OCI-LY1 (cell line): ENCODE measurements at regions not wholly inside any gene's neighbourhood (a gene's known extent, or its start where the extent isn't known, plus 50 kb on each side); places are given as distances from the start of the nearest gene placed in this dataset.

Experiments used
- H2AFZ ChIP-seq: fragments of 200-600 bp; sonication (generic), shearing (Covaris generic); 2 replicates; pipeline ENCODE4 v1.6.0; 2014; ENCODE audit warnings: antibody characterized with exemption, mild to moderate bottlenecking, low read length
- H3F3A ChIP-seq: fragments of 200-600 bp; sonication (generic), shearing (Covaris generic); 2 replicates; pipeline ENCODE4 v1.6.0; 2014; ENCODE audit warnings: mild to moderate bottlenecking, antibody characterized with exemption, low read length, moderate library complexity; ENCODE audit not compliant: insufficient read depth
- H3K27ac ChIP-seq: fragments of 200-600 bp; sonication (generic); 2 replicates; pipeline ENCODE4 v1.5.1; 2014; ENCODE audit warnings: low read length, mixed run types, mild to moderate bottlenecking, low read depth; ENCODE audit not compliant: poor library complexity, severe bottlenecking
- H3K27me3 ChIP-seq: fragments of 200-600 bp; sonication (generic); 2 replicates; pipeline ENCODE4 v1.6.0; 2014; ENCODE audit warnings: antibody characterized with exemption, mild to moderate bottlenecking, low read length, moderate library complexity; ENCODE audit not compliant: insufficient read depth
- H3K36me3 ChIP-seq: fragments of 200-600 bp; sonication (generic); 2 replicates; pipeline ENCODE4 v1.6.1; 2014; ENCODE audit warnings: mild to moderate bottlenecking, antibody characterized with exemption, low read length, moderate library complexity, mixed read lengths; ENCODE audit not compliant: insufficient read depth
- H3K4me1 ChIP-seq: fragments of 200-600 bp; sonication (generic); 2 replicates; pipeline ENCODE4 v1.5.1; 2014; ENCODE audit warnings: mild to moderate bottlenecking, low read length, moderate library complexity; ENCODE audit not compliant: insufficient read depth, severe bottlenecking
- H3K4me2 ChIP-seq: fragments of 200-600 bp; sonication (generic), shearing (Covaris generic); 2 replicates; pipeline ENCODE4 v1.6.1; 2014; ENCODE audit warnings: low read length
- H3K4me3 ChIP-seq: fragments of 200-600 bp; sonication (generic); 2 replicates; pipeline ENCODE4 v1.5.1; 2014; ENCODE audit warnings: low read length, low read depth, mild to moderate bottlenecking, mixed read lengths; ENCODE audit not compliant: poor library complexity, severe bottlenecking
- H3K79me2 ChIP-seq: fragments of 200-600 bp; shearing (Covaris generic); 2 replicates; pipeline ENCODE4 v1.6.1; 2016; ENCODE audit warnings: mixed run types, low read length, mixed read lengths; ENCODE audit not compliant: insufficient read depth
- H3K9ac ChIP-seq: fragments of 200-600 bp; sonication (generic), shearing (Covaris generic); 2 replicates; pipeline ENCODE4 v1.6.1; 2014; ENCODE audit warnings: mild to moderate bottlenecking, low read length, mixed read lengths
- H3K9me2 ChIP-seq: fragments of 200-600 bp; sonication (generic), shearing (Covaris generic); 2 replicates; pipeline ENCODE4 v1.6.1; 2014; ENCODE audit warnings: low read depth, mild to moderate bottlenecking, low read length, mixed read lengths
- H3K9me3 ChIP-seq: fragments of 200-600 bp; shearing (Covaris generic); 2 replicates; pipeline ENCODE4 v1.6.1; 2014; ENCODE audit warnings: low read length, mixed read lengths
- H4K20me1 ChIP-seq: fragments of 200-600 bp; sonication (generic), shearing (Covaris generic); 2 replicates; pipeline ENCODE4 v1.6.0; 2016; ENCODE audit warnings: mild to moderate bottlenecking, low read length; ENCODE audit not compliant: insufficient read depth
- CTCF ChIP-seq: fragments of 200-600 bp; sonication (generic), shearing (Covaris generic); IDR thresholded peaks from 2 replicates; pipeline ENCODE4 v1.5.1; 2017; ENCODE audit warnings: mild to moderate bottlenecking, antibody characterized with exemption, low read length, moderate library complexity, mixed read lengths
- EZH2 ChIP-seq: fragments of 200-600 bp; sonication (generic), shearing (Covaris generic); IDR thresholded peaks from 2 replicates; pipeline ENCODE4 v1.8.0; 2017; ENCODE audit warnings: borderline replicate concordance, mixed run types, mild to moderate bottlenecking, antibody characterized with exemption, low read length, moderate library complexity, mixed read lengths

GRCh38 chr14:28496364-28496763 lies 270.2 kb upstream of the FOXG1 start:
- Histone ChIP-seq H3K4me3 (no peak overlapping the region), H2AFZ (no peak overlapping the region), H3K79me2 (no peaks in the 10 kb centered on the region), H3K4me2 (no peak overlapping the region), H3K4me1 (no peaks in the 10 kb centered on the region), H4K20me1 (no peaks in the 10 kb centered on the region), H3K9me2 (no peaks in the 10 kb centered on the region), H3K27ac (no peak overlapping the region), H3F3A (no peaks in the 10 kb centered on the region), H3K27me3 (no peaks in the 10 kb centered on the region), H3K9ac (no peak overlapping the region), H3K9me3 (no peaks in the 10 kb centered on the region), H3K36me3 (no peaks in the 10 kb centered on the region)
- TF ChIP-seq EZH2 (no peak), CTCF (no peak)

- Histone ChIP-seq H3K9me2 (no peaks in the 10 kb centered on the region), H3K4me3 (no peak overlapping the region), H3K79me2 (no peaks in the 10 kb centered on the region), H3K9ac (no peak overlapping the region), H4K20me1 (no peaks in the 10 kb centered on the region), H3K9me3 (no peaks in the 10 kb centered on the region), H3K27ac (no peak overlapping the region), H2AFZ (no peak overlapping the region), H3F3A (no peaks in the 10 kb centered on the region), H3K4me1 (no peaks in the 10 kb centered on the region), H3K36me3 (no peaks in the 10 kb centered on the region), H3K4me2 (no peak overlapping the region), H3K27me3 (no peaks in the 10 kb centered on the region)
- TF ChIP-seq EZH2 = no peak
- no peak for TF ChIP-seq CTCF
These were observed 264.1 kb upstream of the FOXG1 start for GRCh38 chr14:28502517-28502916.

- Histone ChIP-seq H4K20me1 (no peaks in the 10 kb centered on the region), H3K9ac (no peak overlapping the region), H3F3A (no peaks in the 10 kb centered on the region), H3K4me1 (no peaks in the 10 kb centered on the region), H2AFZ (no peak overlapping the region), H3K4me2 (no peak overlapping the region), H3K27ac (no peak overlapping the region), H3K27me3 (no peaks in the 10 kb centered on the region), H3K4me3 (no peak overlapping the region), H3K9me3 (no peaks in the 10 kb centered on the region), H3K9me2 (no peaks in the 10 kb centered on the region), H3K36me3 (no peaks in the 10 kb centered on the region), H3K79me2 (no peaks in the 10 kb centered on the region; the same call in 1 of the 2 replicates)
- TF ChIP-seq CTCF (no peak), EZH2 (no peak)
These were observed 251.0 kb upstream of the FOXG1 start for GRCh38 chr14:28515571-28515970.
